PC-3 (cell line): ENCODE measurements at regions not wholly inside any gene's neighbourhood (a gene's known extent, or its start where the extent isn't known, plus 50 kb on each side); places are given as distances from the start of the nearest gene placed in this dataset.

Experiments
- EZH2 ChIP-seq: fragments of 300-600 bp; sonication (generic); IDR thresholded peaks from one replicate; pipeline ENCODE4 v1.6.1; 2017; ENCODE audit warnings: antibody characterized with exemption, mild to moderate bottlenecking, low read length; ENCODE audit not compliant: unreplicated experiment
- TF ChIP-seq, protein P1 (sequence below): fragments of 300-600 bp; sonication (generic); conservative IDR thresholded peaks from 2 replicates; pipeline ENCODE4 v1.5.1; 2017; ENCODE audit warnings: antibody characterized with exemption, low read depth, mild to moderate bottlenecking, low read length

DNA sequence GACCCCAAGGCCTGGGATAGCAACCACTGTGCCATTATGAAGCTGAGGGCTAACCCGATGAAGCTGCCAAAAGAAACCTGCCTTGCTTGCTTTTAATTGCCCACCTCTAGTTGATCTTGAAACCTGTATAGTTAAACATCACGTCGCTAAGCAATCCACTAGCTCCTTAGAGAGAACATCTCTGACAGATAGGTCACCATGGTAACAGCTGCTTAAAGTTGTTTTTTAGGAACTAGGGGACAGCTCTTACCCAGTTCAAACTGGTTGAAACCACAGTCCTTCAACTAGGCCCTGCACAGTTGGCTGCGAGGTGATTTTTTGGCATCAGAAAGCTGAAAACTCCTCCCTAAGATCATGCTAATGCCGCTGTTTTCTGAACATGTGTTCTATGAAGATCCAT, 135.7 kb downstream of the EBLN2 start:
- TF ChIP-seq, protein P1, sequence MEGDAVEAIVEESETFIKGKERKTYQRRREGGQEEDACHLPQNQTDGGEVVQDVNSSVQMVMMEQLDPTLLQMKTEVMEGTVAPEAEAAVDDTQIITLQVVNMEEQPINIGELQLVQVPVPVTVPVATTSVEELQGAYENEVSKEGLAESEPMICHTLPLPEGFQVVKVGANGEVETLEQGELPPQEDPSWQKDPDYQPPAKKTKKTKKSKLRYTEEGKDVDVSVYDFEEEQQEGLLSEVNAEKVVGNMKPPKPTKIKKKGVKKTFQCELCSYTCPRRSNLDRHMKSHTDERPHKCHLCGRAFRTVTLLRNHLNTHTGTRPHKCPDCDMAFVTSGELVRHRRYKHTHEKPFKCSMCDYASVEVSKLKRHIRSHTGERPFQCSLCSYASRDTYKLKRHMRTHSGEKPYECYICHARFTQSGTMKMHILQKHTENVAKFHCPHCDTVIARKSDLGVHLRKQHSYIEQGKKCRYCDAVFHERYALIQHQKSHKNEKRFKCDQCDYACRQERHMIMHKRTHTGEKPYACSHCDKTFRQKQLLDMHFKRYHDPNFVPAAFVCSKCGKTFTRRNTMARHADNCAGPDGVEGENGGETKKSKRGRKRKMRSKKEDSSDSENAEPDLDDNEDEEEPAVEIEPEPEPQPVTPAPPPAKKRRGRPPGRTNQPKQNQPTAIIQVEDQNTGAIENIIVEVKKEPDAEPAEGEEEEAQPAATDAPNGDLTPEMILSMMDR: no peak
- TF ChIP-seq EZH2: no peak
